ENCODE measurements at regions not wholly inside any gene's neighbourhood (a gene's known extent, or its start where the extent isn't known, plus 50 kb on each side); places are given as distances from the start of the nearest gene placed in this dataset.
"Not testable (repeated sequence)": the region's sequence is repeated elsewhere in the genome, so short reads cannot be mapped to it uniquely, and the experiment has no call there.

GRCh38 chr9:28134446-28134976, 561.2 kb upstream of the C9orf72 start:
- no peak for DNase-seq

GRCh38 chr9:28135549-28135948, 562.3 kb upstream of the C9orf72 start:
- DNase-seq, result no peak

- DNase-seq, result no peak
These were observed 562.8 kb upstream of the C9orf72 start for GRCh38 chr9:28136113-28136512.

GRCh38 chr9:28147430-28147829, 574.1 kb upstream of the C9orf72 start:
- not testable (repeated sequence) for DNase-seq

GRCh38 chr9:28147923-28148597, 574.8 kb upstream of the C9orf72 start:
- DNase-seq, result not testable (repeated sequence)

GRCh38 chr9:28149361-28150050, 576.2 kb upstream of the C9orf72 start:
- DNase-seq, result not testable (repeated sequence)

GRCh38 chr9:28155067-28155466, 581.8 kb upstream of the C9orf72 start:
- no peak for DNase-seq

- no peak for DNase-seq
These were observed 582.4 kb upstream of the C9orf72 start for GRCh38 chr9:28155671-28156070.

- DNase-seq, result no peak
These were observed 585.2 kb upstream of the C9orf72 start for GRCh38 chr9:28158451-28158850.

- DNase-seq, result no peak
These were observed 590.3 kb upstream of the C9orf72 start for GRCh38 chr9:28163619-28164018.

- no peak for DNase-seq
These were observed 592.9 kb upstream of the C9orf72 start for GRCh38 chr9:28166179-28166578.

GRCh38 chr9:28177142-28177541, 603.9 kb upstream of the C9orf72 start:
- no peak for DNase-seq

GRCh38 chr9:28177925-28178324, 604.6 kb upstream of the C9orf72 start:
- DNase-seq, result no peak

- DNase-seq, result no peak
These were observed 606.6 kb upstream of the C9orf72 start for GRCh38 chr9:28179893-28180292.

GRCh38 chr9:28190981-28191380, 617.7 kb upstream of the C9orf72 start:
- DNase-seq, result no peak

GRCh38 chr9:28197653-28198052, 624.4 kb upstream of the C9orf72 start:
- DNase-seq, result no peak

- no peak for DNase-seq
These were observed 629.8 kb upstream of the C9orf72 start for GRCh38 chr9:28203036-28203435.

- no peak for DNase-seq
These were observed 633.0 kb upstream of the C9orf72 start for GRCh38 chr9:28206280-28206679.

GRCh38 chr9:28207657-28208056, 634.4 kb upstream of the C9orf72 start:
- DNase-seq, result no peak

- DNase-seq, result no peak
These were observed 635.8 kb upstream of the C9orf72 start for GRCh38 chr9:28209130-28209529.

GRCh38 chr9:28212979-28213378, 639.7 kb upstream of the C9orf72 start:
- DNase-seq, result no peak

- DNase-seq, result no peak
These were observed 642.4 kb upstream of the C9orf72 start for GRCh38 chr9:28215536-28216299.

GRCh38 chr9:28232686-28233085, 659.4 kb upstream of the C9orf72 start:
- DNase-seq, result no peak
